ENCODE measurements at regions not wholly inside any gene's neighbourhood (a gene's known extent, or its start where the extent isn't known, plus 50 kb on each side); places are given as distances from the start of the nearest gene placed in this dataset.
"Not testable (repeated sequence)": the region's sequence is repeated elsewhere in the genome, so short reads cannot be mapped to it uniquely, and the experiment has no call there.

DNA sequence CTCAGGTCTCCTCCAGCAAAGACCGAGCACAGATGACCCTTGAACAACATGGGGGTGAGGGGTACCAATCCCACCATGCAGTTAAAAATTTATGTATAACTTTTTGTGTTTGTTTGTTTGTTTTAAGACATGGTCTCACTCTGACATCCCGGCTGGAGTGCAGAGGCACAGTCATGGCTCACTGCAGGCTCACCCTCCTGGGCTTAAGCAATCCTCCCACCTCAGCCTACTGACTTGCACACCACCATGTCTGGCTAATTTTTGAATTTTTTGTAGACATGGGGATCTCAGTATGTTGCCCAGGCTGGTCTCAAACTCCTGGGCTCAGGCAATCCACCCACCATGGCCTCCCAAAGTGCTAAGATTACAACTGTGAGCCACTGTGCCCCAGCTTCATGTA is 231.0 kb upstream of the PIK3R1 start:
- no peak overlapping the region for H3K4me3 ChIP-seq (ENCODE audit: low read depth, low read length)
- TF ChIP-seq, protein P1, sequence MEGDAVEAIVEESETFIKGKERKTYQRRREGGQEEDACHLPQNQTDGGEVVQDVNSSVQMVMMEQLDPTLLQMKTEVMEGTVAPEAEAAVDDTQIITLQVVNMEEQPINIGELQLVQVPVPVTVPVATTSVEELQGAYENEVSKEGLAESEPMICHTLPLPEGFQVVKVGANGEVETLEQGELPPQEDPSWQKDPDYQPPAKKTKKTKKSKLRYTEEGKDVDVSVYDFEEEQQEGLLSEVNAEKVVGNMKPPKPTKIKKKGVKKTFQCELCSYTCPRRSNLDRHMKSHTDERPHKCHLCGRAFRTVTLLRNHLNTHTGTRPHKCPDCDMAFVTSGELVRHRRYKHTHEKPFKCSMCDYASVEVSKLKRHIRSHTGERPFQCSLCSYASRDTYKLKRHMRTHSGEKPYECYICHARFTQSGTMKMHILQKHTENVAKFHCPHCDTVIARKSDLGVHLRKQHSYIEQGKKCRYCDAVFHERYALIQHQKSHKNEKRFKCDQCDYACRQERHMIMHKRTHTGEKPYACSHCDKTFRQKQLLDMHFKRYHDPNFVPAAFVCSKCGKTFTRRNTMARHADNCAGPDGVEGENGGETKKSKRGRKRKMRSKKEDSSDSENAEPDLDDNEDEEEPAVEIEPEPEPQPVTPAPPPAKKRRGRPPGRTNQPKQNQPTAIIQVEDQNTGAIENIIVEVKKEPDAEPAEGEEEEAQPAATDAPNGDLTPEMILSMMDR (IDR thresholded peaks at IDR 0.05; ENCODE audit: low read depth, low read length) = no peak

DNA sequence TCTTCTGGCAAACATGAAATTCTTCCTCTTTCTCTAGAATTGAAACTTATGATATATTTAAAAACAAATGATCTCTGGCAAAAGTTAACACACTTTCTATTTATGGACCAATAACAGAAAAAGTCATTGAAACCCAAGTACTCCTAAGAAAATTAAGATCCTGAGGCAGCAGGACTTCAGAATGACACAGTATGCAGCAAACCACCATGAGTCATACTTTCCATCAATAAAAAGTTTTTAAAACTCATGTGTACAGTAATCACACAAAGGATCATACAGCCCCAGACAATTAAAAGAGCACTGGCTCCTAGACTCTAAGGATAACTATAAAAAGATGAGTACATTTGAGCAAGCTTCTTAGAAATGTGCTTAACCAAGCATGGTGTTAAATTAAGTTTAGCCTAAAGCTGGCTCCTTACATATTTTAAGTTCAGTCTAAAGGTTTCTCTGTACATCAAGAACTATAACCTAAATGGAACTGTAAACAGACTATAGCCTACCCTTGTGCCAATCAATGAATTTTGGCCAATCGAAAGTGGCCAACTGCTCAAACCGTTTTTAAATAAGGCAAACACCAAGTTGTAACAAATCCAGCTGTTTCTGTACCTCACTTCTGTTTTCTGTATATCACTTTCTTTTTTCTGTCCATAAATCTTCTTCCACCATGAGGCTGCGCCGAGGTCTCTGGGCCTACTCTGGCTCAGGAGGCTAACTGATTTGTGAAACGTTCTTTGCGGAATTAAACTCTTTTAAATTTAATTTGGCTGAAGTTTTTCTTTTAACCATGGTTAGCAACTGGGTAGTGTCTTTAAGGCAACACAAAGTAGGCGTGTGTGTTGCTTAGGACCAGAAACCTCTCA is 232.1 kb upstream of the PIK3R1 start:
- TF ChIP-seq, protein P1 (IDR thresholded peaks at IDR 0.05; ENCODE audit: low read depth, low read length) = no peak
- H3K4me3 ChIP-seq (ENCODE audit: low read depth, low read length) = no peak overlapping the region

DNA sequence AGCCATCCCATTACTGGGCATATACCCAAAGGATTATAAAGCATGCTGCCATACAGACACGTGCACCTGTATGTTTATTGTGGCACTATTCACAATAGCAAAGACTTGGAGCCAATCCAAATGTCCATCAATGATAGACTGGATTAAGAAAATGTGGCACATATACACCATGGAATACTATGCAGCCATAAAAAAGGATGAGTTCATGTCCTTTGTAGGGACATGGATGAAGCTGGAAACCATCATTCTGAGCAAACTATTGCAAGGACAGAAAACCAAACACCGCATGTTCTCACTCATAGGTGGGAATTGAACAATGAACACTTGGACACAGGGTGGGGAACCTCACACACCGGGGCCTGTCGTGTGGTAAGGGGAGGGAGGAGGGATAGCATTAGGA is 233.4 kb upstream of the PIK3R1 start:
- H3K4me3 ChIP-seq (ENCODE audit: low read depth, low read length) = not testable (repeated sequence)

DNA sequence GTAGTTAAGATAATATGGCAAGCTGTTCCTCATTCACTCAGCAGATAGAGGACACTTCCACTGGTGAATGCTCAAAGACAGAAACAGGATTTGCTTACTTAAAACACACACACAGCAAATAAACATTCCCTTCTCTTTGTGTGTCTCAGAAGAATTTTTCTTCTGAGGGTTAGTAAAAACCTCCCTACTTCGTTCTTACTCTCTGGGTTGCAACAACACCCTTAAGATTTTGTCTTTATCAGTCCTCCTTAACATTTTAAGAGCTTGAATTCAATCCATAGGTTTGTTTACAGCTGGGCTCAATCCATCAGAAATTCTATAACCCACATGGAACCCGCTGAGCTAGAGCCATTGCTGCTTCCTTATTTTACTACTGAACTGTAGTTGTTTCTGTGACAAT is 237.4 kb upstream of the PIK3R1 start:
- TF ChIP-seq, protein P1 (IDR thresholded peaks at IDR 0.05; ENCODE audit: low read depth, low read length) = no peak
- H3K4me3 ChIP-seq (ENCODE audit: low read depth, low read length) = no peak overlapping the region

DNA sequence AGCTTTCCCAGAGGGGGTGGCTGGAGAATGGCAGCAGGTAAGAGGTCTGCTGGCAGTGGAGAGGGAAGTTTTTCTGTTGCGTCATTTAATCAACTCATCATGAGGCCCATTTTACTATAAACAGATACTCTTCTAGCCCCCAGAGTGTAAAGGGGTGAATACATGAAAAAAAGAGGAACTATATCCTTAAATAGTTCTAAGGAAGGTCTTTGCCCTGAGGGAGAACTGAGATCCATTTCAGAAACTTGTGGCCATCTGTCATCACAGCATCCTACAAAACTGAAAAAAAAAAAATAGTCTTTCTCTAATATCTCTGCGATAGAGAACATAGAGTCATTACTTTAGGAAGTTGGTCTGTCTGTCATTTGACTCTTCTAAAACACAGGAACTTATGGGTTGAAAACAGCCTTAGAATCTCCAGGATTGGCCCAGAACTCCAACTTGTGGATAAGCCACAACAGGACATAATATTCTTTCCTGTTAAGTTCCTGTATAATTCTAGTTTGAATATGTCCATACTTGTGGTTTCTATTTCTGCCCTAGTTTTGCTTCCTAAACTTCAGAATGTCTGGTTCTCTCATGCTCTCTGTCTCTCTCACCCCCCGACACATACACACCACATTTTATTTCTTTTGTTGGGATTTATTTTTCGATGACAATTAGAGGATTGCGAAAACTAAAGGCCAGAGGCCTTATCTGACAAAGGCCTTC is 238.5 kb upstream of the PIK3R1 start:
- TF ChIP-seq, protein P1 (IDR thresholded peaks at IDR 0.05; ENCODE audit: low read depth, low read length) = no peak
- no peak overlapping the region for H3K4me3 ChIP-seq (ENCODE audit: low read depth, low read length)

DNA sequence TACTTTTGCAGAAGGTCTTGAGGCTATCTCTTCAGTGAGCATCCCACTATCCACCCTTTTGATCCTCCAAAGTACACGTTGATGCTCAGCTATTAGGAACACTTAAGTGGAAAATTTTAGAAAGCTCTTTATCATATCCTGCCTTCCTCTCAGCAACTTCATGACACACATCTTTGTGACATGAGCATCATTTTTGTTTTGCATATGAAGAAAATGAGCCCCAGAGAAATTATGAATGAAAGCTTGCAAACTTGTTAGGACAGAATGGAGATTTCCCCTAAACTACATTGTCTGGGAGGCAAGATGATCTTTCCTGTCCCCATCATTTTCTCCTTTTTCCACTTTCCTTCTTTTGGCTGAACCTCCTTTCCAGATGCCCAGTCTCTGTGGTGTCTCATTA is 239.4 kb upstream of the PIK3R1 start:
- TF ChIP-seq, protein P1 (IDR thresholded peaks at IDR 0.05; ENCODE audit: low read depth, low read length) = no peak
- H3K4me3 ChIP-seq (ENCODE audit: low read depth, low read length) = no peak overlapping the region

DNA sequence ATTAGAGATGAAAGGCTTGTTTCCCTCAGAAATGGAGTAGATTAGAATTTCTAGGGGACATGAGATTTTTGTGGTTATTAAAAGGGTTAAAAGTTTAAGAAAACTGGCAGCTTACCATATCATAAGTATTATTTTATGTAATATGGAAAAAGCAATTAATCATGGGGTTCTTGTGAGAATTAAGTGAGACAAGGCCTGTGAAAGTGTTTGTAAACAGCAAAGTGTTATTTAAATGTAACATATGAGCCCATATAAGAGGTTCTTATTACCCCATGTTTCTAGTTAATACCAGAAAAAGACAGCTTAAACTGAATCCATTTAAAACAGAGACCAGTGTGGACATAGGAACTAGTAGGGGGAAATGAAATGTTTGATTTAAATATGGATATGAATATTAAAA is 241.1 kb upstream of the PIK3R1 start:
- TF ChIP-seq, protein P1 (IDR thresholded peaks at IDR 0.05; ENCODE audit: low read depth, low read length) = no peak
- H3K4me3 ChIP-seq (ENCODE audit: low read depth, low read length) = no peak overlapping the region
